Cardiac septum (tissue), 1 donor: ENCODE measurements at regions not wholly inside any gene's neighbourhood (a gene's known extent, or its start where the extent isn't known, plus 50 kb on each side); places are given as distances from the start of the nearest gene placed in this dataset.

Experiments used
- DNase-seq: peaks from one replicate; pipeline ENCODE4 v3.0.0-alpha.2; 2020; ENCODE audit warnings: low spot score
- intact Hi-C: fragments of 100-400 bp; cut with DNase I; formaldehyde crosslinking; loops from one replicate; pipeline ENCODE4 v1.14.0; 2022
- donor health status: DM: no; HTN: no; CAD: no.

GRCh38 chr13:21813844-21814243 lies 143.0 kb downstream of the FGF9 start:
- intact Hi-C loops: no loop called here
- DNase-seq: no peak

GRCh38 chr13:21814604-21815003 lies 143.7 kb downstream of the FGF9 start:
- intact Hi-C loops: no loop called here
- DNase-seq: no peak

- no peak for DNase-seq
- intact Hi-C loops: no loop called here
These were observed 147.0 kb downstream of the FGF9 start for GRCh38 chr13:21817878-21818277.

GRCh38 chr13:21822029-21822428 lies 151.2 kb downstream of the FGF9 start:
- no peak for DNase-seq
- intact Hi-C loops: no loop called here

GRCh38 chr13:21823416-21823815 lies 152.5 kb downstream of the FGF9 start:
- intact Hi-C loops: no loop called here

GRCh38 chr13:21823949-21824348 lies 153.1 kb downstream of the FGF9 start:
- intact Hi-C loops: no loop called here
- DNase-seq: no peak

More at GRCh38 chr13:21823416-21823815, 152.5 kb downstream of the FGF9 start:
- no peak for DNase-seq

- intact Hi-C loops: no loop called here
- DNase-seq: no peak
These were observed 154.3 kb downstream of the FGF9 start for GRCh38 chr13:21825186-21825585.

GRCh38 chr13:21825801-21826200 lies 154.9 kb downstream of the FGF9 start:
- DNase-seq: no peak
- intact Hi-C loops: no loop called here

- no peak for DNase-seq
- intact Hi-C loops: no loop called here
These were observed 155.5 kb downstream of the FGF9 start for GRCh38 chr13:21826214-21827015.

- no peak for DNase-seq
- intact Hi-C loops: no loop called here
These were observed 160.9 kb downstream of the FGF9 start for GRCh38 chr13:21831654-21832324.

- intact Hi-C loops: no loop called here
- no peak for DNase-seq
These were observed 163.0 kb downstream of the FGF9 start for GRCh38 chr13:21833921-21834320.

- DNase-seq: no peak
- intact Hi-C loops: no loop called here
These were observed 163.6 kb downstream of the FGF9 start for GRCh38 chr13:21834521-21834920.

- intact Hi-C loops: no loop called here
- no peak for DNase-seq
These were observed 166.4 kb downstream of the FGF9 start for GRCh38 chr13:21837288-21837687.

GRCh38 chr13:21837841-21838551 lies 167.1 kb downstream of the FGF9 start:
- intact Hi-C loops: no loop called here
- no peak for DNase-seq

GRCh38 chr13:21846605-21847004 lies 175.7 kb downstream of the FGF9 start:
- intact Hi-C loops: loop anchor here (5.0 to 10.0 kb wide), 2 partner anchors 109 to 428 kb away; no protein-coding TSS in a partner anchor
- no peak for DNase-seq

GRCh38 chr13:21849323-21849722 lies 178.4 kb downstream of the FGF9 start:
- DNase-seq: no peak
- intact Hi-C loops: loop anchor here (5.0 to 10.0 kb wide), 2 partner anchors 112 to 425 kb away; no protein-coding TSS in a partner anchor

- intact Hi-C loops: no loop called here
- DNase-seq: no peak
These were observed 179.4 kb downstream of the FGF9 start for GRCh38 chr13:21850013-21851006.

- no peak for DNase-seq
- intact Hi-C loops: no loop called here
These were observed 181.2 kb downstream of the FGF9 start for GRCh38 chr13:21852043-21852442.

- intact Hi-C loops: no loop called here
- no peak for DNase-seq
These were observed 182.9 kb downstream of the FGF9 start for GRCh38 chr13:21853779-21854178.
